Activated CD4-positive, CD25-positive, alpha-beta regulatory T cell treated with anti-CD3 and anti-CD28 coated beads, Interleukin-2, amount 50 U/mL, for 72 hours (primary cell): ENCODE measurements at regions not wholly inside any gene's neighbourhood (a gene's known extent, or its start where the extent isn't known, plus 50 kb on each side); places are given as distances from the start of the nearest gene placed in this dataset.
"Not testable (repeated sequence)": the region's sequence is repeated elsewhere in the genome, so short reads cannot be mapped to it uniquely, and the experiment has no call there.

Experiments used
- DNase-seq: peaks from one replicate; pipeline ENCODE4 v3.0.0; 2021

GRCh38 chr10:90975096-90975495 is 54.2 kb upstream of the ANKRD1 start:
- no peak for DNase-seq

DNA sequence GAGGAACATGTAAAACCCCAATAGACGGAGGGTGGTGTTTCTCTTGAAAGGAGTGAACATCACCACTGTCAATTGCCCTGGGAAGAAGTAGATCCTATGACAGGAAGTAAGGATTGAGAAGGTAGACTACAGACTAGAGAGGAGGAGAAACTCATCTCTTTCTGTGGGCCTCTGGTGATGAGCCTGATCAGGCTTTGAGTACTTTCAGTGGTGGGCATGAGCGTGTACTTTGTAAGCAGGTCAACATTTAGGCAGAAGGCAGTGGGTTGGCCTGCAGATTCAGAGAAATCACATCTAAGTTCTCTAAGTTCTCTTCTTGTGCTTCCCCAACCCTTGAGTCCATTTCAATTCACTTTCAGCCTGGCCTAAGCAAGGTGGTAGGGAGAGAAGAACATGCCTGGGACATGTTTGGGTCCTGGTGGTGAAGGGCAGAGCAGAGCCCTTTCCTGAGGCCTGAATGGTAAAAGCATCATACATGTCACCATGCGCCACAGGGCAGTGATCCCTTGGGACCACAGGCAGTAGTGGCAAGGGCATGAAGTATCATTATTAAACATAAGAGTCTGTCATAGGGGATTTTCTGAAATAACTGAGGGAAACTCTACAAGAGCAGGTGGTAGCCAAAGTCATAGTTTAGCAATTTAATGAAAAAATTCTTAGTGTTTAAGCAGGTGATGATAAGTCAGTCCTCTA is 56.4 kb upstream of the ANKRD1 start:
- DNase-seq: no peak

DNA sequence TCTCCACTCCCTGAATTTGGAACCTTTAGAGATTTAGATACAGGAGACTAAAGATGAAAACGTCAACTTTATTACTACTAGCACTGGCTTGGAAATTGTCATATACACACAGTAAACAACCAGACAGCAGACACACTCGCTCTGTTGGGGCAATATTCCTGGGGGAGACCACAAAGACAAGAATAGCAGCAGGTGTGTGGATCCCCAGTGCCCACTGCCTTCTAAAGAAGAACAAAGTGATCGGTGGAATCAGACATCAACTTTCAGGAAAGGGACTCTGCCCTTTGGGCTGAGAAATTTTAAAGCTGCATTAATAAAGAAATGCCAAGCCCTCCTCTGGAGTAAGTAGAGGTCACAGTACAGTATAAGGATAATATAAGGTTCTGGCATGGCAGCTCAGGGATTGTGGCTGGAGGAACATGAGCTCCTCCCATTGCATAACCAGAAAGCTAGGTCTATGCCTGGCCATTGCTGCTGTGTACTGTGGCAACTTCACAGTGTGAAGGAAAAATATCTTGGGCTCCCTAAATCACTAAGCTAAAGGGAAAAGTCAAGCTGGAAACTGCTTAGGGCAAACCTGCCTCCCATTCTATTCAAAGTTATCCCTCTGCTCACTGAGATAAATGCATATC is 57.1 kb upstream of the ANKRD1 start:
- no peak for DNase-seq

DNA sequence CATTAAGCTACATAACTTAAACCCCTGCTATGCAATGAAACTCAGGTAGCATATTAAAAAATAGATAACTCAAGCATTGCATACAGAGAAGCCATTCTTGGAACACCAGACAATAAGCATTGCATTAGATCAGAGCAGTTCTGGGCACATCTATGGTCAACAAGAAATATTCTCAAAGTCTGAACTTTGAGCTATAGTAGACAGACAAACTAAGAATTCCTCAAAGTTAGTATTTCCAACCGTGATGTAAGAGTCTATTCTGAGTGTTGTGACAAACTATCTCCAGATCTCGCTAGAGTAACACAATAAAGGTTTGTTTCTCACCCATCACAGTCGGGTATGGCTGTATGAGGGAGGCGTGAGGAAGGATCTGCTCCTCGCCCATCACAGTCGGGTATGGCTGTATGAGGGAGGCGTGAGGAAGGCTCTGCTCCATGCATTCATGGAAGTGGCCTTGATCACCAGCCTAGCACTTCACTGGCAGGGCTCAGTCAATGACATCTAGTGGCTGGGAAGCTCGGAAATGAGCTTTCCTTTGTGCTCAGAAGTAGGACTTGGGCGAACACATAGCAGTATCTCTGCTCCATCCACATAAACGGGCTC is 61.6 kb upstream of the ANKRD1 start:
- DNase-seq: no peak

DNA sequence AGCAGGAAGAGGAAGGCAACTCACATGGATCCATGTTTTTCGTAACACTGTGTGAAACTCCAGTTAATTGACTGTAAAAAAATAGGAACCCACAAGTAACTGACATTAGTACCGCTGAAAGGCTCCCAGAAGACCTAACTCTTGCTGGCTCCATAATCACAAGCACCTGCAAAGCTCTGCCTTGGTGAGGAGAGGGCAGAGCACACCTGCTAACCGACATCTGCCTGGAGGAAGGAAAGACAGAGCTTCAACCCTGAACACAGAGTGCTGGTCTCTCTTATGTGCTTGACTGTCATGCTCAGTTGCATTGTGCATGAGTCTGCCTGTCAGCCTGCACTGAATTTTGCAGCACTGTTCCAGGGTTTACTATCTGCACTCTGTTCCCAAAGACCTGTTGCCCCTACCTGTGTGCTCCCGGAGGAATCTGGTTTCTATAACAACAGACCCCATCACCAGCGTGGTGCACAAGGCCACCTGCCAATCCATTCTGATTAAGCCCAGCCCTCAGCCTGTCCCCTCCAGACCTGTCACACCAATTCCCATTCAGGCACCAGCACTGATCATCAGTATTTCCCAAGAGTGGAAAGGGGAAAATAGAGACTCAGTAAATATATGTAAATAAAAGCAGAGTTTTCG is 63.1 kb upstream of the ANKRD1 start:
- DNase-seq: no peak

DNA sequence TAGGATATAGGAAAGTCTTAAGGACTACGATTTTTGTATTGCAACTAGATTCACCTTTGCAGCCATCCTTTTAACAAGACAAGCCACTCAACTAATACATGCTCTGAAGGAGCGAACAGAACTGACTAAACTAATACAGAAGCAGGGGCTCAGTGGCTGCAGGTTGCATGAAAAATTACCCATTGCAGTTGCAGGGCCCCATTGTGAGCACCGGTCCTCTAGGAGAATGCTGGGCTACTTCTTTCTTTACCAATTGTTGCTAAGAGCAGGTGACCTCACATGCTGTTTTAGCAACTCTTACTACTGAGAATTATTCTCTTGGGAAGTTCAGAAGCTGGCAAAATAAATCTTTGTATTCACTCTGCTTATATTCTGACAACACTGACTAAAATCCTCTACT is 64.0 kb upstream of the ANKRD1 start:
- no peak for DNase-seq

DNA sequence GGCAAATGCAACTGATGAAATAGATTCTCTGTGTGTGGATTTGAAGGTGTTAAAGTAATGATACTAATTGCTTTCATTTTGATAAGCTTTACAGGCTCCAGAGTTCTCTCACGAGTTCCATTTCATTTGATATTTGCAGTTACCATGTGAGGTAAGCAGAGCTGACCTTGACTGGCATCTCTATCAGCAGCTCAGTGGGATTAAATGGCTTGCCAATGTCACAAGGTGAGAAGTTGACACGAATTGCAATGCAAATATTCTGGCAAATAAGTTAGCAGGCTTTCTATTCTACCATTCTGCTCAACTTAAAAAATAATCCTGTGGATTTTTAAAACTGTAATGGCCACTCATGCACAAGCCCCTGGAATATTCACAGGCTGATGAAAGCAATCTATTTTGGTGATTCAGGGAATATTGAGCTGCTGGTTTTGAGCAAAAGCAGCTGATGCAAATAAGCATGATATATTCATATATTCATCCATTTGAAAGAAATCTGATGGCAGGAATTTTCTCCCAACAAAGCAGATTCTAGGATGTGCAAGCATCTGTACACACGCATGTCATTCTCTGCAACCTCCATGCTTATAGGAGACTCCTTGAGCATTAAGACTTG is 64.5 kb upstream of the ANKRD1 start:
- DNase-seq: no peak

DNA sequence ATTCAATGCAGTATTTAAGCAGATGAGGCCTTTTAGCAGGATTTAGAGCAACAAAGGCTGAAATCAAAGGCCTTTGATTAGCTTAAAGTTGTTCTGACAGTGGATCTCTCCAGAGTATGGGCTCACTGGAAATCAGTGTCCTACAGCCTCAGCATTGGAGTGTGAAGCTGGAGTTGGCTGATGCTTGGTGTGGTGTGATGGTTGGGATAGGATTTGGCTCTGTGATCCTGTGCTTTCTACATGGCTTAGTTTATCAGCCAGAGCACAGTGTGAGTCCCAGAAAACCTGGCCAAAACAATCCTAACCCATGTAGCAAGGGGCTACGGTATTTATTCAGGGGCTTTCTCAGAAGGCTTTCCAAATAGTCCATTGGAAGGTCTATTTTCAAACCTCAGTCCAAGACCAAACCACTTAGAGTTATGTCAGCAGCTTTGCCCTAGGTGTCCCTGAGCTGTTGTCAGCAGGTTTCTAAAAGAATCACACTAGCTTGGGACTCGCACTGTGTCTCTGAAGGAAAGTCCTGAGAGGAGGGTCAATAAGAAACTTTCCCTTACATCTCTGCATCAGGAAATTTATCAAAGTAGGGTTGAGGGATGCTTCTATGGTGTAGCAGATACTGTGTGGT is 65.4 kb upstream of the ANKRD1 start:
- DNase-seq: no peak

GRCh38 chr10:90986870-90987269 is 66.0 kb upstream of the ANKRD1 start:
- DNase-seq: no peak

DNA sequence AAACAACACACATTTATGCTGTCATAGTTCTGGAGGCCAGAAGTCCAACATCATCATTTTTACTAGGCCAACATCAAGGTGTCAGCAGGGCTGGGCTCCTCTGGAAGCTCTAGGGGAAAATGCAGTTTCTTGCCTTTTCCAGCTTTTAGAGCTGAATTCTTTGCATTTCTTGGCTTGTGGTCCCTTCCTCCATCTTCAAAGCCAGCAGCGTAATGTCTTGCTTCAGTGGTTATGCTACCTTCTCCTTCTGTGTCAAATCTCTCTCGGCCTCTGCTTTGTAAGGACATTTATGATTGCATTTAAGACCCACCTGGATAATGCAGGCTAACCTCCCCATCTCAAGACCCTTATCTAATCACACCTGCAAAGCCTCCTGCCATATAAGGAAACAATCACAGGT is 66.5 kb upstream of the ANKRD1 start:
- DNase-seq: no peak

- no peak for DNase-seq
Measured at GRCh38 chr10:90988024-90988423, 67.1 kb upstream of the ANKRD1 start.

- DNase-seq: no peak
Measured at GRCh38 chr10:90988802-90989201, 67.9 kb upstream of the ANKRD1 start.

DNA sequence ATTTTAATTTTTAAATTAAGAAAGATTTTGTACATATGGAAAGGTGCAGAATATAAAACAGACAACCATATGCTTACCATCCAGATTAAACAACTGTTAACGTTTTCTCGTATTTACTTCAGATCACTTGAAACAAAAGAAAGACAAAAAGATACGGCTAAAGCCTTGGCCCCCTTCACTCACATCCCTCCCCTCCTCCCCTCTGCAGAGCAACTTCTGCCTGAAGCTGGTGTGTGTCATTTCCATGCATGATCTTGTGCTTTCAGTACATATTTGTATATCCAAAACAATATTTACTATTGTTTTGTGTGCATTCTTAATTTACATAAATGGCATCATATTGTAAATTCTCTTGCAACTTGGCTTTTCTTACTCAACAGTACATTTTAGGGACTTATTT is 68.5 kb upstream of the ANKRD1 start:
- no peak for DNase-seq

GRCh38 chr10:90992462-90992861 is 71.6 kb upstream of the ANKRD1 start:
- no peak for DNase-seq

DNA sequence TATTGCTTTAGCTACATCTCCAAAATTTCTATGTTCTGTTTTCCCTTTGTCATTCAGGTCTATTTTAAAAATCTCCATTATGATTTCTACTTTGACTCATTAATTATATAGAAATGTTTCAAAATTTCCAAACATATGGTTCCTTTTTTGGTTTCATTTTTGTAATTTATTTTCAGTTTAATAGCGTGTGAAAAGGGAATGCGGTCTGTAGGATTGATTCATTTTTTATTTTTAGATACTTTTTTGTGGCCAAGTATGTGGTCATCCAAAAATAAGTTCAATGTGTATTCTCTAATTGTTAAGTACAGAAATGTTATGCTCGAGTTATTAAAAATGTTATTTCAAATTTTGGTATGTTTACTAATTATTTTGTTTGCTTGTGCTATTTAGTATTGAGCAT is 72.5 kb upstream of the ANKRD1 start:
- DNase-seq: no peak

DNA sequence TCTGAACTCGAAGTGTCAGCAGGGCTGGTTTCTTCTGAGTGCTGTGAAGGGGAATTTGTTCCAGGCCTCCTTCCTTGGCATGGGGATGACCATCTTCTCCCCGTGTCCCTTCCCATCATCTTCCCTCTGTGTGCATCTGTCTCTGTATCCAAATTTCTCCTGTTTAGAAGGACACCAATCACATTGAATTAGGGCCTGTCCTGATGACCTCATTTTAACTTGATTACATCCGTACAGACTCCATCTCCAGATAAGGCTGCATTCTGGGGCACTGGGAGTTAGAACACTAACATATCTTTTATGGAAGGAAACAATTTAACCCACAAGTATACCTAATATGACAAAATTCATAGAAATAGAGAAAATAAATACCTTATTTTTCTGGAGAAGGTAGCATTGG is 76.8 kb upstream of the ANKRD1 start:
- DNase-seq: no peak

- DNase-seq: no peak
Measured at GRCh38 chr10:90998733-90999511, 78.0 kb upstream of the ANKRD1 start.

GRCh38 chr10:90999512-91000172 is 78.8 kb upstream of the ANKRD1 start:
- DNase-seq: no peak

DNA sequence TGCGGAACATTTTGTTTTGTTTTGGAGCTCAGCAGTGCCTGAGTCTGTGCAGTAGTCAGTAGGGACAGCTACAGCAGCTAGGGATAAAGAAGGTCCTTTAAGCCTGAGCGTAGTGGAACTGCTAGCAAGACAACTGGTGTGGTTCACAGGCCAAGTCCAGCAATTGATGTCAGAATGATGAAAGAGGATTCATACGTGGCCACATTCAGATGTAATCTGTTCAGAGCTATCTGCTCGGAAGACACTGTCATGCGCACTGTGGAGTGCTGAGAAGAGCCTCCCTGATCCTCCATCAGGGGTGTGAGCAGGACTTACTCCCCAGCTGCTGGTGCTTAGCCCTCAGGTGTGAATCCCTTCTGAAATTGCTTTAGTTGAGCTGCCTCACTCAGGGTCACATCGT is 79.6 kb upstream of the ANKRD1 start:
- DNase-seq: no peak

DNA sequence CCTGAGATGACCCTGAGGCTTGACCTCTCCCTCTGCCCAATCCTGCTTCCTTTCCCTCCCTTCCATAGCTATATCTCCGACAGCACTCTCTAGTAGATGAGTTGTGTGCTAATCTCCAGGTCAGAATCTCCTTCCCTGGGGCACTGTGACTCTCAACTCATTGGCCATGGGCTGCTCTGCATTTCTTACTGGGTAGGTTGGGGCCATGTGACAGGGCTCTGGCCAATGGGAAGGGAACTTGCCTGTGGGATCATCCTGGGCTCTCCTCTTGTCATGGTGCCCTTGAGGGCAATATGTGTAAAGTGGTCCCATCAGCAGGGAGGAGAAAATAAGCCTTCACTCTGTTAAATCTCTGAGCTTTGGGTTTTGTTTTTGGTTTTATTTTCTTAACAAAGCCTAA is 80.1 kb upstream of the ANKRD1 start:
- DNase-seq: no peak

DNA sequence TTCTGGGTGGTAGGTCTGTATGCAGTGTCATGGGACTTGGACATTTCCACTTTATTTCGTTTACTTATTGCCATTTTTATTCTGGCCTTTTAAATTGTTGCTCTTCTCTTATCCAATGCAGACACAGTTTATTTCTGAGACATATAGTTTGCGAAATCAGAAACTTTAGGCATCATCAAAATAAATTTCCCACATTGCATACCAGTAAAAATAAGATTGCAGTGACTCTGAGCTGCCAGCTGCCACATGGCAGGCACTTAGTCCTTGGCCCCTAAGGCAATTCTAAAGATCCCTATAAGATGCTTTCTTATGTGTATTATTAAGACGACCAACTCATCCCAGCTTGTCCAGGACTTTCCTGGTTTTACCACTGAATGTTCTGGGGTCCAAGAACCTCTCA is 81.8 kb upstream of the ANKRD1 start:
- DNase-seq: no peak

DNA sequence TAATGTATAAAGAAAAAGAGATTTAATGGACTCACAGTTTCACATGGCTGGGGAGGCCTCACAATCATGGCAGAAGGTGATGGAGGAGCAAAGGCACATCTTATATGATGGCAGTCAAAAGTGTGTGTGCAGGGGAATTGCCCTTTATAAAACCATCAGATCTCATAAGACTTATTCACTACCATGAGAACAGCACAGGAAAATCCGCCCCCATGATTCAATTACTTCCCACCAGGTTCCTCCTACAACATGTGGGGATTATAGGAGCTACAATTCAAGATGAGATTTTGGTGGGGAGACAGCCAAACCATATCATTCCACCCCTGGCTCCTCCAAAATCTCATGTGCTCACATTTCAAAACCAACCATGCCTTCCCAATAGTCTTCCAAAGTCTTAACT is 82.5 kb upstream of the ANKRD1 start:
- DNase-seq: not testable (repeated sequence)
